Esophagus muscularis mucosa (tissue), 4 donors: ENCODE measurements at regions not wholly inside any gene's neighbourhood (a gene's known extent, or its start where the extent isn't known, plus 50 kb on each side); places are given as distances from the start of the nearest gene placed in this dataset.

Source experiments
- DNase-seq: peaks from one replicate; pipeline ENCODE4 v3.0.0-alpha.2; 2017; ENCODE audit errors: extremely low spot score
- H3K27ac ChIP-seq, 4 donors: fragments of 200-600 bp; sonication (generic); replicated peaks in 1 of 4; 1 replicate in 3 of 4; 2 replicates in 1 of 4; pipeline ENCODE4 v1.5.1; 2016 to 2019; ENCODE audit warnings: mild to moderate bottlenecking in 1 of 4
- H3K27me3 ChIP-seq, 4 donors: fragments of 200-600 bp; sonication (generic); one replicate each; pipeline versions ENCODE4 v1.5.1 to v1.6.0; 2016 to 2019
- H3K36me3 ChIP-seq, 4 donors: fragments of 200-600 bp; sonication (generic); one replicate each; pipeline ENCODE4 v1.5.1; 2016 to 2019
- H3K4me1 ChIP-seq, 4 donors: fragments of 200-600 bp; sonication (generic); one replicate each; pipeline ENCODE4 v1.5.1; 2016 to 2019
- H3K4me3 ChIP-seq, 4 donors: fragments of 200-600 bp; sonication (generic); 1 replicate in 2 of 4; 2 replicates in 2 of 4; pipeline ENCODE4 v1.5.1; 2016 to 2019; ENCODE audit warnings: mild to moderate bottlenecking in 4 of 4, moderate library complexity in 1 of 4
- H3K9me3 ChIP-seq, 4 donors: fragments of 200-600 bp; sonication (generic); 1 replicate in 3 of 4; 2 replicates in 1 of 4; pipeline ENCODE4 v1.5.1; 2016 to 2019
- EP300 ChIP-seq: sonication (generic); formaldehyde crosslinking; IDR thresholded peaks from one replicate; pipeline ENCODE4 v1.6.1; 2017; ENCODE audit warnings: antibody characterized with exemption
- POLR2A ChIP-seq: fragments of 450-650 bp; IDR thresholded peaks from one replicate; pipeline ENCODE4 v1.6.1; 2017; ENCODE audit warnings: antibody characterized with exemption, moderate library complexity, mild to moderate bottlenecking, low read depth
- POLR2AphosphoS5 ChIP-seq, 2 donors: sonication (generic); formaldehyde crosslinking; IDR thresholded peaks; one replicate each; pipeline ENCODE4 v1.6.1; 2017; ENCODE audit warnings: antibody characterized with exemption in 2 of 2
- WGBS: methylation state at CpG from one replicate; pipeline ENCODE4 v1.1.5; 2018; 5-methylcytosine and 5-hydroxymethylcytosine counted together
- intact Hi-C: fragments of 100-400 bp; cut with DNase I; formaldehyde crosslinking; loops from one replicate; pipeline ENCODE4 v1.15.1; 2023
- TF ChIP-seq, protein P1 (sequence below), 3 experiments: fragments of 200-600 bp in 2 of 3; fragments of 450-650 bp in 1 of 3; sonication (generic) in 2 of 3; IDR thresholded peaks; one replicate each; pipeline ENCODE4 v1.5.1; 2017 to 2019; ENCODE audit warnings: antibody characterized with exemption in 3 of 3, mild to moderate bottlenecking in 2 of 3, moderate library complexity in 1 of 3

DNA sequence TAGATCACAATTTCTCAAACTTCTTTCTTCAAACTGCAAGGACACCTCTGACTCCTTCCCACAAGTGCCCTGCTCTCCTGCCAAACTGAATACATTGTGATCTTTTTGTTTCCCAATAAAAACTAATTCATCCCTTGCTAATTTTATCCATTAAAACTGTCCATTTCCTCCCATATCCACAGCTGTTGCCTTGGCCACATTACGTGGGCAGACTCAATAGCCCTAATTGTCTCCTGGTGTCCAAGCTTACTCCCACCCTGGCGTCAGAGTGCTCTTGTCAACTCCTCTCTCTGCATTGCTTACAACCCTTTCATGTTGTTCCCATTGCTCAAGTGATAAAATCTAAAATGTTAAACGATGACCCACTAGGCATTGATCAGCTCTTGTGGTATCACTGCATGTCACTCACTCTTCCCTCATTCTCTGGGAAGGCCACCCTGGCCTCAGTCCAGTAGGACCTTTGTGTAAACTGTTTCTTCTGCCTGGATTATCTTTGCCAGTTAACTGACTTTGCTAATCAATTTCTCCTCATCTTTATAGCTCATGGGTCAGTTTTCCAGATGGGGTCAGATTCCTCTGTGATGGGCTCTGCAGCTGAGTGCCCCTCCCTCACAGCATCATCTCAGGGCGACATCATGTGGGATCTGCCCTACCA lies 525.0 kb downstream of the SLC4A3 start:
- peak; percentile 55 for DNase-seq
- no peak overlapping the region for H3K4me3 ChIP-seq
- no peaks in the 10 kb centered on the region for H3K9me3 ChIP-seq
- TF ChIP-seq POLR2AphosphoS5 (IDR thresholded peaks at IDR 0.05) (no peak), POLR2A (no peak)
- H3K4me1 ChIP-seq = no peaks in the 10 kb centered on the region
- H3K27ac ChIP-seq = no peak overlapping the region
- H3K27me3 ChIP-seq = no peaks in the 10 kb centered on the region
- no peaks in the 10 kb centered on the region for H3K36me3 ChIP-seq
- intact Hi-C loops = no loop called here
- WGBS = 73% methylated on average over 4 of the region's 4 CpGs

DNA sequence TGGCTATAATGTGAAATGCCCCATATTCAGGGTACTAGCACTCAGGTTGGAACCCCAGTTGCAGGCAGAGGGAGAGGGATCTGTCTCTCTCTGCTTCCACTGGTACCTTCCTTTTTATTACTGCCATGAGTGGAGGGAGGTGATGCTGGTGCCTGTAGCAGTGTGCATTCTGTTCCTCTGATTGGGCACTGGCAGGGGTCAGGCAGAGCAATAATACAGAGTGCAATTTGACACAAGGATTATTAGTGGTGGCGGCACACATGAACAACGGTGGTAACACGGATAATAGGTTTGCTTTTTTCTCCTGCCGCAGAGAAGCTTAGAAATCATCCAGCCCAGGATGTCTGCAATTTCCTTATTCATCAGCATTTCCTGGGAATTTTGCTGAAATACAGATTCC lies 525.7 kb downstream of the SLC4A3 start:
- Histone ChIP-seq H3K36me3 (no peaks in the 10 kb centered on the region), H3K4me3 (no peak overlapping the region), H3K4me1 (no peaks in the 10 kb centered on the region), H3K27me3 (no peaks in the 10 kb centered on the region), H3K27ac (no peak overlapping the region), H3K9me3 (no peaks in the 10 kb centered on the region)
- intact Hi-C loops = no loop called here
- DNase-seq = peak; percentile 74
- 88% methylated on average over 4 of the region's 4 CpGs for WGBS
- TF ChIP-seq POLR2A = no peak
- TF ChIP-seq, protein P1, sequence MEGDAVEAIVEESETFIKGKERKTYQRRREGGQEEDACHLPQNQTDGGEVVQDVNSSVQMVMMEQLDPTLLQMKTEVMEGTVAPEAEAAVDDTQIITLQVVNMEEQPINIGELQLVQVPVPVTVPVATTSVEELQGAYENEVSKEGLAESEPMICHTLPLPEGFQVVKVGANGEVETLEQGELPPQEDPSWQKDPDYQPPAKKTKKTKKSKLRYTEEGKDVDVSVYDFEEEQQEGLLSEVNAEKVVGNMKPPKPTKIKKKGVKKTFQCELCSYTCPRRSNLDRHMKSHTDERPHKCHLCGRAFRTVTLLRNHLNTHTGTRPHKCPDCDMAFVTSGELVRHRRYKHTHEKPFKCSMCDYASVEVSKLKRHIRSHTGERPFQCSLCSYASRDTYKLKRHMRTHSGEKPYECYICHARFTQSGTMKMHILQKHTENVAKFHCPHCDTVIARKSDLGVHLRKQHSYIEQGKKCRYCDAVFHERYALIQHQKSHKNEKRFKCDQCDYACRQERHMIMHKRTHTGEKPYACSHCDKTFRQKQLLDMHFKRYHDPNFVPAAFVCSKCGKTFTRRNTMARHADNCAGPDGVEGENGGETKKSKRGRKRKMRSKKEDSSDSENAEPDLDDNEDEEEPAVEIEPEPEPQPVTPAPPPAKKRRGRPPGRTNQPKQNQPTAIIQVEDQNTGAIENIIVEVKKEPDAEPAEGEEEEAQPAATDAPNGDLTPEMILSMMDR (IDR thresholded peaks at IDR 0.05) = no peak
- no peak for TF ChIP-seq POLR2AphosphoS5 (IDR thresholded peaks at IDR 0.05)
- TF ChIP-seq EP300 = no peak

DNA sequence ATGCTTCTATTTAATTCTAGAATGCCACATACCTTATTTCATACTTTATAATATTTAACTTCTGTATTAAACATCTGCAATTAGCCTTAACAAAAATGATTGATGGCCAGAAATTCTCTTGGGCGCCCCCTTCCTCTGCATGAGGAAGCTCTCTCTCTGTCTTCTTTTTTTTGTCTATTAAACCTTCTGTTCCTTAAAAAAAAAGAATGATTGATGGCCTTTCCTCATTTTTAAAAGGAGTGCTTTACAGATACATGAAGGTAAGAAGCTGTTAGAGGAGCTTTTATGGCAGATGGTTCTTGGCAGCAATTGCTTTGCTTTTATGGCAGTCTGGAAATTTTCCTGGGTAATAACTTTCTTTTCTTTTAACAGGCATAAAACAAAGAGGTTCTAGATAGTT lies 526.9 kb downstream of the SLC4A3 start:
- H3K9me3 ChIP-seq = no peaks in the 10 kb centered on the region
- no peak for DNase-seq
- 34% methylated on average over 1 of the region's 1 CpG for WGBS
- no peak overlapping the region for H3K27ac ChIP-seq
- H3K4me3 ChIP-seq = no peak overlapping the region
- TF ChIP-seq EP300 (no peak), POLR2AphosphoS5 (IDR thresholded peaks at IDR 0.05) (no peak), POLR2A (no peak)
- TF ChIP-seq, protein P1 (IDR thresholded peaks at IDR 0.05) = no peak
- no peaks in the 10 kb centered on the region for H3K4me1 ChIP-seq
- no peaks in the 10 kb centered on the region for H3K36me3 ChIP-seq
- intact Hi-C loops = no loop called here
- no peaks in the 10 kb centered on the region for H3K27me3 ChIP-seq

DNA sequence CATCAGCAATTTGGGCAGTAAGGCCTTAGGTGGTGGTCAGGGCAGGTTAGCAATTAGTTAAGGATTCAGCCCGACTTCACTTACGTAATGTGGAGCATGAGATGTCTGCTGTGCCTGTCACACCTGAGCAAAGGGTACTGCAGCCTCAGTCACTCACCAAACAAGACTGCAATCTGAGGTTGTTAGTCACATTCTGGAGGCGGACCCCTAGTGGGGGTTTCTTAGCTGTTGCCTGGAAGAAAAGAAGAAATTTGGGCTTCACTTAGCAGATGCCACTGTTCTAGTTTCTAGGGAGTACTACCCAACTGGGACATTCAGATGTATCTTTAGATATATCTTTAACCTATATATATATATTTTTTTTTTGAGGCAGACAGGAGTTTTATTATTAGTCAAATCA lies 529.9 kb downstream of the SLC4A3 start:
- Histone ChIP-seq H3K4me1 (no peaks in the 10 kb centered on the region), H3K9me3 (peaks cover 0 to 8% (median 0%) of the 10 kb centered on the region in 4 donors), H3K27me3 (no peaks in the 10 kb centered on the region), H3K36me3 (no peaks in the 10 kb centered on the region), H3K27ac (no peak overlapping the region), H3K4me3 (no peak overlapping the region)
- TF ChIP-seq EP300 = no peak
- no peak for TF ChIP-seq POLR2AphosphoS5 (IDR thresholded peaks at IDR 0.05)
- TF ChIP-seq, protein P1 (IDR thresholded peaks at IDR 0.05) = no peak
- TF ChIP-seq POLR2A = no peak
- DNase-seq = peak; percentile 90
- intact Hi-C loops = no loop called here
- WGBS = 98% methylated on average over 3 of the region's 3 CpGs

DNA sequence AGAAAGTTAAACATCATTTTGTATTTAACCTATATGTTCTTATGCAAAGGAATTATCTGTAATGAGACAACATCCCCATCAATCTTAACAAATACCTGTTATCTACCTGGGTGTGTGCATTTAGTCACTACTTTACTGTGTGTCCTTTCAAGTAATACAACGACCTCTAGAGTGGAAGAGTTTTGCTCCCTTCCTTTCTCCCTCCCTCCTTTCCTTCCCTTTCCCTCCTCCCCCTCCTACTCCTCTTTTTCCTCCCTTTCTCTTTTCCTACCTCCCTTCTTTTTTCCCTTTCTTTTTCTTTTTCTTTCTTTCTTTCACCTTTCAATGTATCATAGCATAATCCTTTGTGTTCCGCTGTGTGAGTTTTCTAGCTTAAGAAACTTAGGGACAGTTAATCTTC lies 532.3 kb downstream of the SLC4A3 start:
- Histone ChIP-seq H3K4me3 (no peak overlapping the region), H3K9me3 (peaks cover 0 to 8% (median 0%) of the 10 kb centered on the region in 4 donors), H3K4me1 (no peaks in the 10 kb centered on the region), H3K36me3 (no peaks in the 10 kb centered on the region), H3K27me3 (no peaks in the 10 kb centered on the region), H3K27ac (no peak overlapping the region)
- no peak for DNase-seq
- WGBS = 86% methylated on average over 2 of the region's 2 CpGs
- TF ChIP-seq POLR2A (no peak), POLR2AphosphoS5 (IDR thresholded peaks at IDR 0.05) (no peak)
- intact Hi-C loops = no loop called here

DNA sequence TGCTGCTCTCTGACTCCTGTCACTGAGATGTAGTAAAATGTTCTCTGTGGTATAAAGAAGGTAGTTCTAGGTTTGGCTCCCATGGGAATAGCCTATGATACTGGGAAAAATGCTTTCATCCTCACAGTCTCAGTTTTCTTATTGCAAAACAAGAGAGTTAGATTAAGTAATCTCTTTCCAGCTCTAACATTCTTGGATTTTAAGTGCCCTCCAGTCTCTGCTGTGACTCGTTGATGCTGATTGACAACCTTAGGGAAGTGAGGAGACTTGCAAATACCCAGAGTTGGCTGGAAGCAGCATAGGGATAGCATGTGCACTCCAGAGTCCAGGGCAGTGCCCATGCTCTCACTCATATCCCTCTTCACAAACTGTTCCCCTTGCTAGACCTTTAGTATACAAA lies 534.9 kb downstream of the SLC4A3 start:
- no peak overlapping the region for H3K4me3 ChIP-seq
- TF ChIP-seq, protein P1 (IDR thresholded peaks at IDR 0.05) = no peak
- no peak for TF ChIP-seq POLR2AphosphoS5 (IDR thresholded peaks at IDR 0.05)
- no peak for TF ChIP-seq POLR2A
- TF ChIP-seq EP300 = no peak
- no peak overlapping the region for H3K27ac ChIP-seq
- intact Hi-C loops = no loop called here
- H3K27me3 ChIP-seq = no peaks in the 10 kb centered on the region
- peak; percentile 75 for DNase-seq
- H3K36me3 ChIP-seq = no peaks in the 10 kb centered on the region
- 73% methylated on average over 1 of the region's 1 CpG for WGBS
- peaks cover 0 to 8% (median 0%) of the 10 kb centered on the region in 4 donors for H3K9me3 ChIP-seq
- no peaks in the 10 kb centered on the region for H3K4me1 ChIP-seq
